GM18909 (cell line): ENCODE measurements at regions not wholly inside any gene's neighbourhood (a gene's known extent, or its start where the extent isn't known, plus 50 kb on each side); places are given as distances from the start of the nearest gene placed in this dataset.

Experiments used
- ATAC-seq: cut with Tn5 transposase; IDR thresholded peaks from one replicate; pipeline ENCODE4 v1.9.1; 2021; ENCODE audit warnings: mild to moderate bottlenecking; ENCODE audit not compliant: unreplicated experiment, poor library complexity

DNA sequence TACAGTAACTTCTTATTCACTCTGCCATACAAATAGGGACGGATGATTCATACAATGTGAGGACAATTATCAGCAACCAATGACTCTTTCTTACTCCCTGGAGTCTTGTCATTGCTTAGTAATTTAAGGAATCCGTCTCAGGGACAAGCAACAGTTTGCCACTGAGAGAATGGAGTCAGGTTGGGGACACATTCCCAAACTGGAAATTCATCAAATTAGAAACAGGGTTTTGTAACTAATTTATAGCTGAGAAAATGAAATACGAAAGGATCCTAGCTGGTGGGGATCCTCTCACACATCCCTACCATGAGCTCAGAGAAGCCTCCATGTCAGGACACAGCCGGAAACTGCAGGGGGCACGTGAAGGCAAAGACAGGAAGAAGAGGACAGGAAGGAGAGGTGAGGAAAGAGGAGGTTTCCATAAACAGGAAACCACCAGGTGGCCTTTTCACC is 50.4 kb upstream of the KDR start:
- no peak for ATAC-seq

DNA sequence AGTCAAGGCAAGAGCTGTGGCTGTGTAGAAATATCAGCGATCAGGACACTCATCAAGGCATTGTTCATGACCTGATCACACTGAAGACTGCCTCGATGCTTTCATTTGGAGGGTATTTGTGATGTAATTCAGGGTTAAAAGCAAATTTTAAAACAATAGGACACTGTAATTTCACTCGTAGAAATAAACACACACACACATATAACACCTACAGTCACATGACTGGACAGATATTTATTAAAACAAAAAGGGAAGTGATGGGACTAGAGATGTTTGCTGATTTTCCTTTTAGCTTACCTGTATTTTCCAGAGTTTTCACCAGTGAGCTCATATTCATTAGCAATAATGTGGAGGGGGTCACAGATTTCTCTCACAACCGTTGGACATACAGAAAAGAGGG is 51.1 kb upstream of the KDR start:
- no peak for ATAC-seq

DNA sequence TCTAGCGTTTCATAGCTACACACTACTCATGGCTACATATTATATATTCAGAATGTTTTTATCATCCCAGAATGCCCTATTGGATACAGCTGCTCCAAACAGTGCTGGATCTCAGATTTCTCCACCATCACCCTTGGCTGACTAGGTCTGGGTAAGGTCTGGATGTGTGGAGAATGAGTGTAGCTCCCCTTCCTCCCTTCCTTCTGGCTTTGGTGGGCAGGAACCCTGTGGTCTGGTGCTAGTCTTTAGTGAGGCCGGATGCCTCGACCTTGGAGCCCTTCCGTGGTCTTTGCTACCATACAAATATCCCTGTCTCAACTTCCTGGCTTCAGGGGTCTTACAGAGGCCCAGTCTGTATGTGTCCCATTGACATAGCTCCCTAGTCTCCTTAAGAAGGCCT is 52.1 kb upstream of the KDR start:
- ATAC-seq: no peak

DNA sequence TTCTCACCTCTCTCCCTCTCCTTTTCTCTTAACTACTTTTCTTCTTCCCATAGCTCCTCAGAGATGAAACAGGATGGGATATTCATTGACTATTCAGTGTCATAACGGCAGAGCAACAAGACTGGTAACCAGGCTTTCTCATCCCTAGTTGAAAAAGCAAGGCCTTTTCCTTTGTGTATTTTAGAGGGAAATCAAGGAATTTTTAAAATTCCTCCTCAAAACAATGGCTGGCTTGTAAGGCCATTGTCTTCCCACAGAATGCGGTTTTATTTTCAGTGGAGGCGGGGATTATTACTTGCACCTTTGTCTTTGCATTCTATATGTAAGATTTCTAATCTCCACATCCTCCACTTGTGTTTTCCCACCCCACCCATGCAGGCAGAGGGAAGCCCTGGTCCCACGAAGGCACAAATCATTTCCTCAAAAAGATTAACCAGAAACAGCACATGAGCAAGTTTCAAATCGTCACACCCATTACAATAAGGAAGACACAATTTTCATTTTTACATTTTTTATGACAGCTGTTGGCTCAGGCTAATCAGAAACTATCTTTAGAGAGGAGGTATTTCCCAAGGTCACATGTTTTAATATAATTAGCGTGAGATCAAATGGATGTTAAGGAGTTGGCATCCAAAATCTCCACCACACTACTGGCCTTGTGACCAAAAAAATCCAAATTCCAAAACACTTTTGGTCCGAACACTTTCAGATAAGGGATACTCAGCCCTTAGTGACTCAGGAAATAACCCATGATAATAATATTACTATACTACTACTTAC is 53.0 kb upstream of the KDR start:
- ATAC-seq: no peak

DNA sequence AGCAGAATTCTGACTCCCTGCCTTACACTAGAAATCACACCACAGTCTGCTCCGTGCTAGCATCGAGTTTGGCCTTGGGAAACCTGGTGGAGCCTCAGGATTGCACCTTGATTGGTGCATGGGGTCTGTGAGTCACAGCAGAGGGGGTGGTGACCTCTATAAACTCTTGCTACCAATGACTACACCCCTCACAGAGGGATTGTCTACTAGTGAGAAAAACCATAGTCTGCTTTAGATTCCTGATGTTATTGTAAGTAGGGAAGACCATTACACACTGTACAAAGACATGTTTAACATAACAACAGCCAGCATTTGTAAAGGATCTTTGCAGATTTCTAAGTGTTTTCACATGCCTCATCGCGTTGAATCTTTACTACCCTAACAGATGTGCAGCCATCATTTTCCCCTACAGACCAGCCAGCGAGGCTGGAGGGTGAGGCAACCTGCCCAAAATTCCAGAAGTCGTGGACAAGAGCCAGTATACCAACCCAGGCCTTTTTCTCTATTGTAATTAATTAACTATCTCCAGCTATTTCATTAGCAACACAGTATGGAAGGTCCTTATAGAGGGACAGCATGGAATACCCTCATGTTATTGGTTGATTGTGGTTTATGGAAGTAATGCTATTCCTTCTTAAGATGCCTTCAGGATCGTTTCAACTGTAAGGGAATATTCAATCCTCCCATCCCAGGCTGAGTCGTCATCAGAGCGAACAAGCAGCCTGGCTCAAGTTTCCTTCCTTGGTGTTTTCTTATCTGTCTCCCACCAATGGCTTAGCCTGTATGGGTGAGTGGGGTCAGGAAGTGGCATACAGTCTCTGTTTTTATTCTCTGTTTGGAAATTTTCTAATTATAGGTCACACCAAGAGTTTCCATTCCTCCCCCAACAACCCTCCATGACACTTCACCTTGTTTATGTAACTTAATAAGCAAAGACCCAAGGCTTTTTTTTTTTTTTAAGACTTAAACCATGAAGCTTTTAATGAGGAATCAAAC is 55.9 kb upstream of the KDR start:
- ATAC-seq: no peak

DNA sequence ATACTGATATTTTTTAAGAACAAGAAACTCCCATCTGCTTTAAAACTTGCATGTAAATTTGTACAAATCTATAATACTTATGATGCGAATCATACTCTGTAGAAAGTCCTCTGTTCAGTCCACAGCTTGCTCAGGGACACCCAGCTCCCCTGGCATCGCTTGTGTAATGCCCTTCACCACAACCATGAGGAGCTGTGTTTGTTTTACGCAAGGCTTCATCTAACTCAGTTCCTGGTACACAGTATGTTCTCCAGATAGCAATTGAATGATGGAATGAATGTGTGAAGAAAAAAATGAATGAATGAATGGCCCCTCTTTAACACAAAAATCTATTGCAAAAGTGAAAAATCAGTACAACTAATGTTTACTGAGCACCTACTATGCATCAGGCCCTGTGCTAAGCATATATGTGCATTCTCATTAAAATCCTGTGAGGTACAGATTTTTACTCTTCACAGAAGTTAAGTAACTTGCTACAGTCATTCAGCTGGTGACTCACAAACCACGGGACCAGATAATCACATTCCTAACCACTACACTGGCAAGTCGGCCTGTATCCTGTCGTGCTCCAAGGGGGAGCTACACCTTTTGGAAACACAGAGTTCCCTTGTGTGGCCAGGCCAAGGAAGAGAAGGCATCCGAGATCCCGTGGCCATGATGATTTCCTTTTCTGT is 58.7 kb upstream of the KDR start:
- ATAC-seq: no peak

DNA sequence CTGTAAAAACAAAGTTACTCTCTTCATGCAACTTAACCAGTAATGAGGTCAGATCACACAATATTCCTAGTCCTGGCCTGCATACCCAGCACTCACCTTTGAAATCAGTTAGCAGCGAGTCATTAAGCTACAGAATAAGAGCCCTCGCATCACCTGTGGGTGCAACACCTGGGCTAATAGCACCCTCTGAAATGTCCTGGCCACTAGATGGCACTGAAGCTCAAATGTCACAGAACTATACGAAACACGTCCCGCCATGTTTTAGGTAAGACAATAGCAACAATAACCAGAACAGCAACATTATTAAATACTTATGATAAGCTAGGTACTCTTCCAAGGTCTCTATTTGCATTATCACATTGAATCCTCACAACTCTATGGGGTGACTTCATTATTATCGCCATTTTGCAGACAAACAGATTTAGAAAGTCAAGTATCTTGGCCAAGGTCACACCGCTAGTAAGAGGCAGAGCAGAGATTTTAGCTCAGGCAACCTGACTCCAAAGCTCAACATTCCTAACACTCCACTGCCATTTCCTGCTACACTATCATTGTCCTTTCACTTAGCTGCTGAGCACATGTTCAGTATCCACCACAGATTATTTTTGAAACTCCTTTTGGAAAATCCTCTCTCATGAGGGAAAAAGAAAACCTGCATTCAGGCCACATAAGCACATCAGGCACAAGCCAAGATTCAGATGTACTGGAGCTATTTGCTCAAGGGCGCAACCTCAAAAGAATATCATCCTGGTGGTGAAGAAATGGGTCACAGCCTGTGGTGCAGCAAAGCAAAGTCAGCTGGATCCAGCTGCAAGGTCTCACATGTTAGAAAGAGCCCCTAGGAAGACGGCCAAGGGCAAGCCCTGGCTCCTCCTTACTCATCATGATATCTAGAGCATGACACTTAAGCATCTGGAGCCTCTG is 59.5 kb upstream of the KDR start:
- ATAC-seq: peak; percentile 50

DNA sequence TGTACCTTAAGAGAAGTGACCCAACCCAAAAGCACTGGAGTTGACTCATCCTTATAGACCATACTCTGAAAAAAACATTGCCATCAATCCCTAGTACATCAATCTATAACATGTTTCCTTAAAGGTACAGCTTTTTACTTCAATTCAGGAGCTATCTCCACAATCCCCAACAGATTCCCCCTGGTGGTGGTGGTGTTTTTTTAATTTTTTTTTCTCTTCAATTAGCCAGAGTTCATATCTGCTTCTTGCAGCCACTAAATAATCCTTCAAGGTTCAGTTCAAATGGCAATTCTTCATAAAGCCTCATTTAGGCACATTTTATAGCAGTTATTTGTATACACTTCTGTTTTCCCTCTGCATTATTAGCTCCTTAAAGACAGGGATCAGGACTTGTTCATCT is 60.7 kb upstream of the KDR start:
- no peak for ATAC-seq

DNA sequence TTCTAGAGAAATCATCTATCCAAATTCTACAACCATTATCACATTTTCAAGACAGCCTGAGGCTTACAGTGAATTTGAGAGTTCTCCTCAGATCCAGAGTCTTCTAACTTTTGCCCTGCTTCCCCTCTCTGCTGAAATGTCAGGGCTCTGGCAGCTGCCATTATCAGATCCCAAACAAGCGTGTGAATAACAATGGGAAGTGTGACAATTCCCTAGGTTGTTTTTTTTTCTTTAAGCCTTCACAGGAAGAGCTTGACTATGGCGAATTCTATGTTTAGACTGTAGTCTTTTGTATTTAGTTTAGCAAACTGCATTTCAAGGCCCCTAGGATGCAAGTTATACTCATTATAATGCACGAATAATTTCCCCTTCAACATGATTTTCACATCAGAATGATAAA is 61.3 kb upstream of the KDR start:
- ATAC-seq: no peak

DNA sequence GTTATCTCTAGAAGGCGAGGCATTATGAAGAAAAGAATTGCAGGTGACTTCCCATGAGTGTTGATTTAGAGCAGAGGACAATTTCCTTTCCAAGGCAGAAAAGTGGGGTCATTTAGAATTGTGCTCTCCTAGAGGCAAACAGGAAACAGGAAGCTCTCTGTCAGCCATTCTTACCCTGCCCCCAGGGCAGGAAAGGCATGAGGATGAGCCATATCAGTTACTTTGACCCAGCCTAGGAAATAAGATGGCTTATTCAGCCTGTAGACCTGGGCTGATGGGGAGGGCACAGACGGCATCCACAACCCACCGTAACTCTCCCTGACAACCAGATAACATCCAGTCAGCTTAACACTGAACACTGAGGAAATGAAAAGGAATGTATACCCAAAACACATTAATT is 88.8 kb upstream of the KDR start:
- ATAC-seq: no peak

DNA sequence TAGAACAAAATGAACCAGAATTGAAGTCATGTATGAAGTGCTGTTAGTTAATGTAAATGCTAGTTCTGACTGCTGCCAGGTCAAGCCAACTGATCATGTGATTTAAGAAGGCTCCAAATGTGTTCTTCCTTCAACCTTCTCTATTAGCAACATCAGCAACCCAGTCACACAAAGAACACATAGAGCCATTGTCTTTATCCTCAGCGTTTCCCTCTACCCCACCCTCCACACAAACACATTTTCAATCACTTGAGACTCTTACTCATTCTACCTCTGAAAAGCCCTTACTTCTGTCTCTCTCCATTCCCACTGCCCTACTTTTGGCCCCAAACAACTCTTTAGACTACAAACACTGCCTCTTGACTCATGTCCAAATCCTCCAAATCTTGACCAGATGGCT is 89.7 kb upstream of the KDR start:
- no peak for ATAC-seq

DNA sequence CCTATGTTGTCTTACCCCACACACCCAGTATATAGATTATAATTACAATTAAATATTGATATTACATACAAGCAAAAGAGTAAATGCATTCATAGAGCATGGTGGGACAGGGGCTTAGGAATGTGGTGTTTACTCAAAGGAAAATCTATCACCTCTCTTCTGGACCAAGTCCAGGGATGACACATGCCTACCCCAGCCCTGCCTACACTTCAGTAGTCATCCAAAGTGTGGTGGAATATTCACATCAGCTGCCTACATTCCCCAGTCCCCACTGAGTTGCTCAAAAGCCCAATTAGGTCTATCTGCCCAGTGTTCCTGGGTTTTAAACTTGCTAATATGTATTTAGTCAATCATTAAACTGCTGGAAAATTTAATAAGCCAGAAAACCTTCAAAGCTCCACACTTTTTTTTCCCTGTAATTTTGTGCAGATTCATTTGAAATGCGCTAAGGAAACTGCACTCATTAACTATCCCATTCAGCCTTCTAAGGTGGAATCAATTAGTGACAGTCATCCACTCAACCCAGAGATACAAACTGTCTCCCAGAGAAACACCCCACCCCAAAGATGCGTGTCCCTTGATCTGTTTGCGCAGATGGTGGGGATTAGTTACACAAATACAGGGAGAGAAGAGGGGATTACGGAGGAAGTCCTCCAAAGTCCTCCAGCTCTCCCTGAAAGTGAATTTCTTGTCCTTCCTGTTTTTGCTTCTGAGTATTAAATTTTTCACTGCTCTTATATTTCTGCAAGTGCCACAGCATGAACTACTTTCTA is 91.7 kb upstream of the KDR start:
- ATAC-seq: no peak

DNA sequence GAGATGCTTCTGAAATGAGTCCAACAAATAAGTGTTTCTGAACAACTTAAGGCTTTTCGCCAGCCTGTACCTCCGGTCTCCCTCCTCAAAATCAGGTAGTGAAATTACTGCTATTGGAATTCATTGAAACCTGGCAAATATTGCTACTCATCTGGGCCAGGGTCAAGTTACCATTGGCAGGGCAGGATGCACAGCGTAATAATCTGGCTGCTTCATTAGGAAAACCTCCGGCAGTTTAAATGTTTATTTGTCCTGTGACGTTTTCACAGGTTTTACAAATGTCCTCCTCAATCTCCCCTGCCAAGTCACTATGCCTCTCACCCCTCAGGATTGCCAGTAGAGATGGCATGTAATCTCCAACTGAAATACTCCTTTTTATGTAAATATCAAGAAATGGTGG is 92.6 kb upstream of the KDR start:
- ATAC-seq: no peak

DNA sequence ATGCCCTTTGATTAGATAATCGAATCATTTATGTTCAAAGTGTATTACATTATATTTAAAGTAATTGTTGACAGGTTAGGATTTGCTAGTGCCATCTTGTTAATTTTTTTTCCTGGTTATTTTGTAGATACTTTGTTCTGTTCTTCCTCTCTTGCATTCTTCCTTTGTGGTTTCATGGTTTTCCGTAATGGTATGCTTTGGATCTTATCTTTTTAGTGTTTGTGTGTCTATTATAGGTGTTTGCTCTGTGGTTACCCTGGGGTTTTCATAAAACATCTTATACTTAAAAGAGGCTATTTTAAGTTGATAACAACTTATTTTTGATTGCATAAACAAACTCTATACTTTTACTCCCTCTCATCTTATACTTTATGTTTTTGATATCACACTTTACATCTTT is 108.2 kb upstream of the SRD5A3 start:
- no peak for ATAC-seq

DNA sequence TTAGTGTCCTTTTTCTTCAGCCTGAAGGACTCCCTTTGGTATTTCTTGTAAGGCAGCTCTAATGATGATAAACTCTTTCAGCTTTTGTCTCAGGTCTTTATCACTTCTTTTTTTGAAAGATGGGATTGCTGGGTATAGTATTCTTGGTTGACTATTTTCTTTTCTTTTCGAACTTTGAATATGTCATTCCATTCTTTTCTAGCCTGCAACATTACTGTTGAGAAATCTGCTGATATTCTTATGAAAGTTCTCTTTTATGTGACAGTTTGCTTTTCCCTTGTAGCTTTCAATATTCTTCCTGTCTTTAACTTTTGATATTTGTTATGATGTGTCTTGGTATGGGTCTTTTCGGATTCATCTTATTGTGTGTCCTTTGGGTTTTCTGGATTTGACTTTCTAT is 107.6 kb upstream of the SRD5A3 start:
- no peak for ATAC-seq

DNA sequence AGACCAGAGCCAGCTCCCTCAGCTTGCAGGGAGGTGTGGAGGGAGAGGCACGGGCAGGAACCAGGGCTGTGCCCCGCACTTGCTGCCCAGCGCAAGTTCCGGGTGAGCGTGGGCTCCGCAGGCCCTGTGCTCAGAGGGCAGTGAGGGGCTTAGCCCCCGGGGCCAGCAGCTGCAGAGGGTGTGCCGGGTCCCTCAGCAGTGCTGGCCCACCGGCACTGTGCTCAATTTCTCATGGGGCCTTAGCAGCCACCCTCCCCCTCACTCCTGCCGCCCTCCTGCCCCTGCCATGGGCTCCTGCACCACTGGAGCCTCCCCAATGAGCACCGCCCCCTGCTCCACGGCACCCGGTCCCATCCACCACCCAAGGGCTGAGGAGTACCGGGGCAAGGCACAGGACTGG is 104.6 kb upstream of the SRD5A3 start:
- no peak for ATAC-seq

DNA sequence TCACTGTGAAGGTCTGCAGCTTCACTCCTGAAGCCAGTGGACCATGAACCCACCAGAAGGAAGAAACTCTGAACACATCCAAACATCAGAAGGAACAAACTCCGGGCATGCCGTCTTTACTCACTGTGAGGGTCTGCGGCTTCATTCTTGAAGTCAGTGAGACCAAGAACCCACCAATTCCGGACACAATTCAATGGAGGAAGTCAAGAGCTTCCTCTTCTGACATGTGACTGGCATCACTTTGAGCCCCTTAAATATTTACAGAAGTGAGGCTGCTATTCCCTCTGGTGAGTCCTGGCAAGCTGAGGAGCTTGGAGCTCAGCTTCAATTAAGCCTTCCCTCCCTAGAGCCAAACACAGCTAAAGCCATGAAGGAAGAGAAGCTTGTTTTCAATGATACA is 103.5 kb upstream of the SRD5A3 start:
- ATAC-seq: no peak

DNA sequence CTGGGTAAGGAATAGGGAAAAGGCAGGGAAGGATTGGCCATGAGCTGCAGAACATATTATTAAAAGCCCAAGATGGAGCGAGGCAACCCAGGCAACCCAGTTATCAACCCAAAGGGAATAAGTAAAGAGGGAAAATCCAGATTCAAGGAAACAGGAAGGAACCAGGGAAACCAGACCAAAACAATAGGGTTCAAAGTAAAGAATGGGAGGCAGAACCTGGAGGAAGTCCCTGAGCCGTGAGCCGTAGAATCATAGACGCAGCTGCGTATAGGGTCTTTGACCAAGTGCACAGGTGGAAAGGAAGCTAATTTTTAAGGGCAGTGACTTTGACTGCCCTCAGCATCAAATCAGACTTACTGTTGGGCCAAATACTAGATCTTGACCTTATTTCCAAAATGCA is 98.5 kb upstream of the SRD5A3 start:
- ATAC-seq: no peak

DNA sequence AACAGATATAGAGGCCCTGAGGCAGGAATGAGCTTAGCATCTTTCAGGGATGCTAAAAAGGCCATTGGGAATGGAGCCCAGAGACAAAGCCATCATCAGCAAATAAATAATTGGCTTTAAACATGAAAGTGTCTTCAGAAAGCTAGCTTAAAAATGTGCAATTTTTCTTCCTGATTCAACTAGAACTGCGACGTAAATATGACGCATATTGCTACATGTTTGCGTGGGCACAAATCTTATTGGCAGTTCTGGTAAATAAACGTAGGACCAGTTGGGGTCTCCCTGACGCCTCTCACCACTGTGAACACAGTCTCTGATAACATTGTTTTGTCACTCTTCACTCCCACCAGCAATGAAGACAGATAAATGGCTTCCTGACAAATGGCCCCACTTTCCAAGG is 97.3 kb upstream of the SRD5A3 start:
- ATAC-seq: no peak
